BLaER1 (cell line): ENCODE measurements at regions not wholly inside any gene's neighbourhood (a gene's known extent, or its start where the extent isn't known, plus 50 kb on each side); places are given as distances from the start of the nearest gene placed in this dataset.

ENCODE experiments used
- H3K27ac ChIP-seq: shearing (Covaris generic); formaldehyde crosslinking; 2 replicates; pipeline ENCODE4 v1.8.1; 2022
- H3K27me3 ChIP-seq: shearing (Covaris generic); formaldehyde crosslinking; 2 replicates; pipeline ENCODE4 v1.8.1; 2022
- H3K36me3 ChIP-seq: shearing (Covaris generic); formaldehyde crosslinking; 2 replicates; pipeline ENCODE4 v1.8.1; 2022
- H3K4me1 ChIP-seq: shearing (Covaris generic); formaldehyde crosslinking; 2 replicates; pipeline ENCODE4 v1.8.1; 2022
- H3K4me2 ChIP-seq: shearing (Covaris generic); formaldehyde crosslinking; 2 replicates; pipeline ENCODE4 v1.8.1; 2022
- H3K4me3 ChIP-seq: shearing (Covaris generic); formaldehyde crosslinking; 2 replicates; pipeline ENCODE4 v1.8.1; 2022
- H3K9ac ChIP-seq: shearing (Covaris generic); formaldehyde crosslinking; 2 replicates; pipeline ENCODE4 v1.8.1; 2022
- H3K9me3 ChIP-seq: shearing (Covaris generic); formaldehyde crosslinking; 2 replicates; pipeline ENCODE4 v1.8.1; 2022
- H4K20me1 ChIP-seq: shearing (Covaris generic); formaldehyde crosslinking; 2 replicates; pipeline ENCODE4 v1.8.1; 2022
- Cebpa-rat ChIP-seq: shearing (Covaris generic); IDR thresholded peaks from 2 replicates; pipeline ENCODE4 v1.8.1; 2022

- Histone ChIP-seq H4K20me1 (no peaks in the 10 kb centered on the region), H3K36me3 (no peaks in the 10 kb centered on the region), H3K4me1 (peaks cover 58% of the 10 kb centered on the region), H3K27me3 (no peaks in the 10 kb centered on the region), H3K9ac (no peak overlapping the region), H3K4me3 (no peak overlapping the region), H3K4me2 (no peak overlapping the region), H3K9me3 (no peaks in the 10 kb centered on the region), H3K27ac (no peak overlapping the region)
- no peak for TF ChIP-seq Cebpa-rat
Measured at GRCh38 chr11:123306531-123306930, 111.5 kb upstream of the CLMP start.

GRCh38 chr11:123305601-123306375 is 110.7 kb upstream of the CLMP start:
- peaks cover 65% of the 10 kb centered on the region for H3K4me1 ChIP-seq
- H3K27ac ChIP-seq, result no peak overlapping the region
- no peak overlapping the region for H3K9ac ChIP-seq
- no peaks in the 10 kb centered on the region for H3K9me3 ChIP-seq
- no peak overlapping the region for H3K4me3 ChIP-seq
- H4K20me1 ChIP-seq, result no peaks in the 10 kb centered on the region
- H3K27me3 ChIP-seq, result no peaks in the 10 kb centered on the region
- H3K4me2 ChIP-seq, result peak overlapping the region; percentile 70; the same call in 1 of the 2 replicates
- no peak for TF ChIP-seq Cebpa-rat
- no peaks in the 10 kb centered on the region for H3K36me3 ChIP-seq

GRCh38 chr11:123304828-123305466 is 109.9 kb upstream of the CLMP start:
- Histone ChIP-seq H3K27ac (no peak overlapping the region), H3K27me3 (no peaks in the 10 kb centered on the region), H4K20me1 (no peaks in the 10 kb centered on the region), H3K4me2 (peak overlapping the region; percentile 70), H3K4me1 (peaks cover 72% of the 10 kb centered on the region), H3K9ac (no peak overlapping the region), H3K9me3 (peaks cover under 1% of the 10 kb centered on the region; the same call in 1 of the 2 replicates), H3K36me3 (no peaks in the 10 kb centered on the region), H3K4me3 (no peak overlapping the region)
- TF ChIP-seq Cebpa-rat, result no peak

- H3K27me3 ChIP-seq, result no peaks in the 10 kb centered on the region
- H3K4me1 ChIP-seq, result peaks cover 72% of the 10 kb centered on the region
- no peaks in the 10 kb centered on the region for H4K20me1 ChIP-seq
- H3K36me3 ChIP-seq, result no peaks in the 10 kb centered on the region
- H3K4me3 ChIP-seq, result no peak overlapping the region
- H3K9ac ChIP-seq, result no peak overlapping the region
- TF ChIP-seq Cebpa-rat, result no peak
- peaks cover 11% of the 10 kb centered on the region for H3K9me3 ChIP-seq
- no peak overlapping the region for H3K27ac ChIP-seq
- peak overlapping the region; percentile 70 for H3K4me2 ChIP-seq
Measured at GRCh38 chr11:123303924-123304323, 108.9 kb upstream of the CLMP start.

- Histone ChIP-seq H4K20me1 (no peaks in the 10 kb centered on the region), H3K9ac (no peak overlapping the region), H3K27me3 (no peaks in the 10 kb centered on the region), H3K27ac (no peak overlapping the region), H3K9me3 (peaks cover 16% of the 10 kb centered on the region), H3K4me3 (no peak overlapping the region), H3K36me3 (no peaks in the 10 kb centered on the region), H3K4me2 (peak overlapping the region; percentile 70), H3K4me1 (peaks cover 66% of the 10 kb centered on the region)
- TF ChIP-seq Cebpa-rat, result no peak
Measured at GRCh38 chr11:123302751-123303195, 107.7 kb upstream of the CLMP start.

- peak overlapping the region; percentile 1 for H3K27ac ChIP-seq
- H3K9me3 ChIP-seq, result peaks cover 16% of the 10 kb centered on the region
Measured at GRCh38 chr11:123301696-123302400, 106.8 kb upstream of the CLMP start.

GRCh38 chr11:123301013-123301591 is 106.1 kb upstream of the CLMP start:
- H3K4me3 ChIP-seq, result no peak overlapping the region
- H3K27me3 ChIP-seq, result no peaks in the 10 kb centered on the region
- peak overlapping the region; percentile 70 for H3K4me2 ChIP-seq
- H3K9me3 ChIP-seq, result peaks cover 16% of the 10 kb centered on the region
- H3K27ac ChIP-seq, result peak overlapping the region; percentile 1
- no peak for TF ChIP-seq Cebpa-rat
- H4K20me1 ChIP-seq, result no peaks in the 10 kb centered on the region
- peaks cover 56% of the 10 kb centered on the region for H3K4me1 ChIP-seq
- no peak overlapping the region for H3K9ac ChIP-seq
- H3K36me3 ChIP-seq, result no peaks in the 10 kb centered on the region

More at GRCh38 chr11:123301696-123302400, 106.8 kb upstream of the CLMP start:
- TF ChIP-seq Cebpa-rat, result no peak
- Histone ChIP-seq H3K4me3 (peak overlapping the region; percentile 33; the same call in 1 of the 2 replicates), H3K9ac (0 out of 2 replicates have a peak overlapping the region, but pooled peaks have one; percentile 16), H3K4me1 (peaks cover 57% of the 10 kb centered on the region), H4K20me1 (no peaks in the 10 kb centered on the region), H3K4me2 (peak overlapping the region; percentile 70), H3K36me3 (no peaks in the 10 kb centered on the region), H3K27me3 (no peaks in the 10 kb centered on the region)

GRCh38 chr11:123299721-123300120 is 104.7 kb upstream of the CLMP start:
- H3K27me3 ChIP-seq, result no peaks in the 10 kb centered on the region
- no peak overlapping the region for H3K27ac ChIP-seq
- H3K4me2 ChIP-seq, result no peak overlapping the region
- H3K9me3 ChIP-seq, result peaks cover 16% of the 10 kb centered on the region
- no peak overlapping the region for H3K9ac ChIP-seq
- no peaks in the 10 kb centered on the region for H4K20me1 ChIP-seq
- no peaks in the 10 kb centered on the region for H3K36me3 ChIP-seq
- H3K4me1 ChIP-seq, result peaks cover 46% of the 10 kb centered on the region
- H3K4me3 ChIP-seq, result no peak overlapping the region
- TF ChIP-seq Cebpa-rat, result no peak
